ENCODE measurements at regions not wholly inside any gene's neighbourhood (a gene's known extent, or its start where the extent isn't known, plus 50 kb on each side); places are given as distances from the start of the nearest gene placed in this dataset.

DNA sequence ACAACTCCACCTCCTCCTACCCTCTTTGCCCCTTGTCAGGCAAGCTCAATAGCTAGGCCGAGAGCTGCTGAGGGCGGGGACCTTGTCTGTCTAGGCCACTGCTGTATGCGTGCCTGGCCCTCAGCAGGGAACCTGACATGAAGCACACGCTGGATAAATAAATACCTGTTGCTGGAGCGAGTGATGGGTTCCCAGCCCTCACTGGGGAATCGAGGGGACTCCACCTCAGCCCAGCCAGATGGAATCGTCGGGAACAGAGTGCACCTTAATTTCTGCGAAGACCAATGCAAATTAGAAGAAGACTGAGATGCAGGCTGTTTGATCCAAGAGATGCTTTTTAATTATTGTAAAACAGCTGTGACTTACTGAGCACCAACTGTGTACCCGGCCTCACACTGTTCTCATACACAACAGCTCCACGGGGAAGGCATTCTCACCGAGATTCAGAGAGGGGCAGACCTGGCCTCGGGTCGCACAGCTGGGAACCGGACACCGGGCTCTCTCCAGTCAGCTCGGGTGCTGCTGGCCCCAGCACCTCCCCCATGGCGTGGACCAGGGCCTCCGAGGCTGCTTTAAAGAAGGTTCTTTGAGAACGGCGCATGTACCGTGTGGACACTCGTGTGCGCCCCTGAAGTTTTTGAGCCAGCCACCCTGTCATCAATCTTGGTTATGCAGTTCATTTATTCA, 109.7 kb upstream of the IER5L start:
- DNase-seq (ENCODE audit: low read depth, low spot score), result no peak

DNA sequence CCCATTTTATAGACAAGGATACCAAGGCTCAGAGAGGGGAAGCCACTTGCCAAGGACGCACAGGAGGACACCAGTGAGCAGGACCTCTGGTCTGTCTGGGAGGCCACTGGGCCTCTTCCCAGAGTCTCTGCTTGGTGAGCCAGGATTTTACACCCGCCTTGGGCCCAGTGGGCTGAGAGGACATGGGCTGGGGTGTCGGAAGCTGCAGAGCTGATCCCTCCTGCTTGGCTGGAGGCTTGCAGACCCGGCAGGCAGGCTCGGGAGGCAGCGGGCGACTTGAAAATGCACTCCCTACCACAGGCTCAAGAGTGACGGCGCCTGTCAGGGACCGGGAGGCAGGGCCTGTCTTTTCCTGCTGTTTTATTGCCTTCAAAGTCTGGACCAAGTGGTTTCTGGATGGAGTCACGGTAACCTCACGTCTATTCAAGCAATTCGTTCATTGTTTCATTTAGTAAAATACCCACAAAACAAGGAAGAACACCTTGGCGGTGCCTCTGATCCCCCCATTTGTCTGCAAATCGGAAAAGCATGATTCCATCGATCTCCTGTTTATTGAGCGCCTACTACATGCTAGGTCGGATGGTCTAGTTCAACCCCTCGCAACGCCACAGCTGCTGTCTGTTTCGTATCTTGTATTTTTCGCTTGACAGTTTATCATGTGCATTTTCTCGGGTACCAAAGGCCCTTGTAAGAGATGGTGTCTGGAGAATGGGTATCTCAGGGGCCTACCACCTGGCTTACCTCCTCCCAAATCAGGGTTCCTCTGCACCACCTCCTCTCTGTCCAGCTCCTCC, 108.1 kb upstream of the IER5L start:
- no peak for DNase-seq (ENCODE audit: low read depth, low spot score)

DNA sequence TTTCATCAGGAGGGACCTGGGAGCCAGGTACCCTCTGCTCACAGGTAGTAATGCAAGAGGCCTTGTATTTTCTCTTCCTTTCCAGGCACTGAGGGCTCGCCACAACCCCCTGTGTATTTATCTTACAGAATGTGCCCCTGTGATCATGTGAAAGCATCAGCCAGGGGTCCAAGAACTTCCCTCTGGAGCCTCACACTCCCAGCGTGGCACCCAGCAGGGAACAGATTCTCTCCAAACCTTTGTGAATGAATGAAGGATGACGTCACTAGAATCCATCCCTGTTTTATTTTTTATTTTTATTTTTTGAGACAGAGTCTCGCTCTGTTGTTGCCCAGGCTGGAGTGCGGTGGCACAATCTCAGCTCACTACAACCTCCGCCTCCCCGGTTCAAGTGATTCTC, 107.3 kb upstream of the IER5L start:
- DNase-seq (ENCODE audit: low read depth, low spot score), result no peak

GRCh38 chr9:129284607-129285291, 106.7 kb upstream of the IER5L start:
- no peak for DNase-seq (ENCODE audit: low read depth, low spot score)

GRCh38 chr9:129283705-129284606, 105.9 kb upstream of the IER5L start:
- no peak for DNase-seq (ENCODE audit: low read depth, low spot score)

DNA sequence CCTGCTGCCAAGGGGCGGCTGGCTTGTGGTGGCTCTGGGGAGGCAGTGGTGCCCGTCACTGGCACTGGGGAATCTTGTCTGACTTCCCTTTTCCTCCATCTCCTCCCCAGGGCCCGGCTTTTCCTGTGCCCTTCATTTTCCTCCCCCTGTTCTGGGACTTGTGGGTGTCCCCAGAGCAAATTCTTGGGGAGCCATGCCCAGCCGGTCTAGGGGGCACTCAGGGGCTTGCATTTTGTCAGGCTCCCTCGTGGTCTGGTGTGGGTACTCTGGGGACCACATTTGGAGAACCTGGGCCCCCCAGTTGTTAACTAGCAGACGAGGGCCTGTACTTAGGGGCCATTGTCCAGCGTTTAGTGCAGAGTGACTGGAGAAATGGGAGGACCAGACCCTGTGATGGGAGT, 105.2 kb upstream of the IER5L start:
- DNase-seq (ENCODE audit: low read depth, low spot score), result no peak

- DNase-seq (ENCODE audit: low read depth, low spot score), result no peak
These were observed 104.7 kb upstream of the IER5L start for GRCh38 chr9:129282731-129283211.

- no peak for DNase-seq (ENCODE audit: low read depth, low spot score)
These were observed 104.2 kb upstream of the IER5L start for GRCh38 chr9:129282272-129282671.

DNA sequence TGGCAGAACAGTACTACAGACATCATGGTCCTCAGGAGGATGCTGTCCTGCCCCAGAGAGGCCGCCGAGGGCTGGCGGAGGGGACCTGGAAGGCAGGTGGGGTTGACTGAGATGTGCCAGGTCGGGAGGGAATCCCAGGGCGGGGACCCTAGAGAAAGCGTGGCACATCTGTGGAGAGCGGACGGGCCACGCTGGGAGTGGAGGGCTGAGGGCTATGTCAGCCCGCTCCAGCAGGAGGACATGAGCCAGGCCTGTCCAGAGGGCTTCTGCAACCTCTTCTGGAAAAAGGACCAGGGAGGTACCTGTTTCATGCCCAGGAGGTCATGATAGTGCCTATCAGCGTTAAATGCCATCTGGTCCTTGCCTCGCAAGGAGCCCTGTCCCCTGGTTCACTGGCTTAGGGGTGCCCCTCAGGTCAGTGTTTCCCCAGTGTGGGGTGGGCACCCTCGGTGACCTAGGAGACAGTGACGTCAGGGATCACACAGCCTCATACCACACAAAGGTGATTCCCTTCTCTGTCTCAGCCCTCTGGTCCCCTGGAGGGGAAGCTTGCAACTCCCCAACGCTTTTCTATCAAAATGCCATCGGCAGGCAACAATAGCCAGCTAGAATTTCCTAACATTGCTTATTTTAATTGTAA, 103.6 kb upstream of the IER5L start:
- DNase-seq (ENCODE audit: low read depth, low spot score), result no peak

DNA sequence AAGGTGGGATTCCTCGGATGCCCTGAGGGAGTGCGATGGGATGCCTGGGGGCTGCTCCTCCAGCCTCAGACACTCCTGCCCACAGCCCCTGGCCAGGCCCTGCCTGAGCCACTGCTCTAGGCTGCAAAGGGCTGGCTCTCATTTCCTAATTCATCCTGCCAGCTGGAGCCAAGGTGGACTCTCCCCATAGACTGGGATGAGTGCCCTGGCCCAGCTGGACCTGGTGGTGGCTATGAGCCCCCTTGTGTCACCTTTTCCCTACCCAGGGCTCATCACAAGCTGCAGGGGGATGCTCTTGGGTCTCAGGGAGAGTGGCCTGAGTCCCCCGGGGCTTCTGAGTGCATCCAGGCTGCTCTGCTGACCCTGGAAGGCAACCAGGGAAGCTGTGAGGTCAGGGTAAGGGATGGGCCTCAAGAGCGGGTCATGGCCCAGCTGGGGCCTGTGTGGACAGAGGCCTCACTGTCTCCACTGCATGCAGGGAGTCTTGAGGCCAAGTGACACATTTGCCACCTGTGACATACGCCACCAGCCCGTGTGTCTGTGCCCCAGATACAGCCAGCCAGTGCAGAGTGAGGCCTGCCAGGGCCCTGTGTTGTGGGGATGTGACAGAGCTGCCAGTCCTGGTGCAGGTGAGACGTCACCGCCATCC, 102.7 kb upstream of the IER5L start:
- DNase-seq (ENCODE audit: low read depth, low spot score), result no peak

DNA sequence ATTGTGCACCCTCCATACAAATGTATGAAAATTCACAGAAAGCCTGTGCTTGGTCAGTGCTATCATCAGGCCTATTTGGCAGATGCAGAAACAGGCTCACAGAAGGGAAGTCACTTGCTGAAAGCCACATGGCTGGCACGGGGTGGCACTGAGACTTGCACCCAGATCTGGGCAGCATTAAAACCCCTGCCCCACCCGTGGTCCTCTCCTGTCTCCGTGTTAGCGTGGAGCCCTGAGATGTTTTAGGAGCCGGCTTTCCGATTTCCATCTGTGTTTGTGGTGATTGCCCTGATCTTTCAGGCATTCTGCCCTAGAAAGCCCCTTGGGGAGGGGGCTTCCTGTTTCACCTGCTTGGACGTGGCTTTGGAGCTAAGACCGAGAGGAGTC, 102.2 kb upstream of the IER5L start:
- no peak for DNase-seq (ENCODE audit: low read depth, low spot score)

- DNase-seq (ENCODE audit: low read depth, low spot score), result no peak
These were observed 100.6 kb upstream of the IER5L start for GRCh38 chr9:129278391-129279237.

DNA sequence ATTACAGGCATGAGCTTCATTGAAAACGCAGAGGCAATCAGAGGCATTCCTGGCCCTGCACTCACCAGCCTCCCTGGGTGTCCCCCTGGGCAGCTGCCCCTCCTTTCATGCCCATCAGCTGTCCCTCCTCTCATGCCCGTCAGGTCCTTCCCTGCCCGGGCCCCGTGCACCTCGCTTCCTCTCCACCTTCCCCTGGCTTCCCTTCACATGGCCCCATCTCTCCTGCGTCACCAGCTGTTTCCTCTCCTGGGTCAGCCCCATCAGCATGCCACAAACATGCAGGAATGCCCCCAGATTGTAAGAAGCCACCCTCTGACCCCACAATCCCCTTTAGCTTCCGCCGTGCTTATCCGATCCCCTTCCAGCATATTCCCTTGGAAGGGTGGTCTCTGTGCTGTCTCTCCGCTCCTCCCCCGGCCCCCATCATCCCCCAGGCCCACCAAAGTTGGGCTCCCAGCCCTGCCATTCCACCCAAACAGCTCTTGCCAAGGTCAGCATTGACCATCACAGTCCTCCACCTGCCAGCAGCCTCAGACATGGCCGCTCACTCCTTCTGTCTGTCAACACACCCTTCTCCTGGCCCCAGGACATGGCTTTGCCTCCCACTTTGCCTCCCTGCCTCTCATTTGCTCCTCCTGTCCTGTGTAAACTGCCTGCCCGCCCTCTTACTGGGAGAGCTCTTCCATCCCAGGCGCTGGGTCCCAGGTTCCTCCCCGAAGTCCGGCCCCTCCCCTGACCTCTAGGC, 98.6 kb upstream of the IER5L start:
- DNase-seq (ENCODE audit: low read depth, low spot score), result no peak

GRCh38 chr9:129275626-129276247, 97.7 kb upstream of the IER5L start:
- no peak for DNase-seq (ENCODE audit: low read depth, low spot score)

DNA sequence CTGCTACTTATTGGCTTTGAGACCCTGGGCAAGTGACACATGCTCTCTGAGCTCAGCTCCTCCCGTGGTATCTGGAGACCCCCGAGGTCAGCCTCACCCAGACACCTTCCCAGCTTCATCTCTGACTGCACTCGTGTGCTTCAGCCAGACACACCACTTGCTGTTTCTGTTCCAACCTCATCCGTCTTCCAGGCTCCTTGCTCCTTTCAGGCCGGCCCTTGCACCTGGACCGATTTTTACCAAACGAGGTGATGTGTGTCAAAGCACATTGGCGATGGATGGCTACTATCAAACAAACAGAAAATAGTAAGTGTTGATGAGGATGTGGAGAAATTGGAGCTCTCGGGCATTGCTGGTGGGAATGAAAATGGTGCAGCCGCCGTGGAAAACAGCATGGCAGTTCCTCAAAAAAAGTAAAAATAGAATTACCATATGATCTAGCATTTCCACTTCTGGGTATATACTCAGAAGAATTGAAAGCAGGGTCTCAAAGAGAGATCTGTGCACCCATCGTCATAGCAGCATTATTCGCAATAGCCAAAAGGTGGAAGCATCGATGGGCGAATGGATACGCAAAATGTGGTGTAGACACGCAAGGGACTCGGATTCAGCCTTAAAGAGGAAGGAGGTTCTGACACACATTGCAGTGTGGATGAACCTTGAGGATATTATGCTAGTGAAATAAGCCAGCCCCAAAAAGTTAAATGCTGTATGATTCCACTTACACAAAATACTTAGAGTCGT, 96.1 kb upstream of the IER5L start:
- DNase-seq (ENCODE audit: low read depth, low spot score), result no peak

DNA sequence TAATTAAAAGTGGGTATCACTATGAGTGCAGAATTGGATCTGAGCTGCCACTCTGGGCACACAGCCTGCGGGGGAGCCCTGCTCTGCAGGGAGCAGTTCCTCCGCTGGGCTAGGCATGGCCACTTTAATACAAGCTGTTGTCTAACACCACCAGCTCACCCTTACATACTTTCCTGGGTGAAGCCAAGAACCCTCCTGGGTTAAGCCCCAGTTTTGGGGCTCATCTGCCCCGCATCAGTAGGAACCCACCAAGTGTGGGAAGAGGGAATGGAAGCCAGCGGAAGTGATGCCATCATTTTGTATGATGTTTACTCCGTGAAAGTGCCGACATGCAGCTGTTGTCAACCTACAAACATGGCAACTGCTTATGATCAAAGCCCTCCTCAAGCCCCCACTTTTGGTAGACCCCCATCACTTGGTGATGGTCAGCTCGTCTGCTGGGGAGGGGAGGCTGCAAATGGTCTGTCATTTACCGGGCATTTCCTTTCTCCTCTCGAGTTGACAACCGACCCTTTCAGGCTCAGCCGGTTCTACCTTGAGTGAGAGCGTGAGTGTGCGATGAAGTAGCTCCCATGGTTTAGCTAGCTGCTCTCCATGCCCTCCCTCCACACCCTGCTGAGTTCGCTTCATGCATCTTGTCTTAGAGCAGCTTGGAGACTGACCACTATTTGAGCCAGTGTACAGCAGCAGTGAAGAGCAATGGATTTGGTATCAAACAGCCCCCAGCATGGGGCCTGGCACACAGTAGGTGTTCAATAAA, 95.3 kb upstream of the IER5L start:
- DNase-seq (ENCODE audit: low read depth, low spot score), result no peak

Data from pulmonary artery endothelial cell (primary cell).